ENCODE measurements at regions not wholly inside any gene's neighbourhood (a gene's known extent, or its start where the extent isn't known, plus 50 kb on each side); places are given as distances from the start of the nearest gene placed in this dataset.
"Not testable (repeated sequence)": the region's sequence is repeated elsewhere in the genome, so short reads cannot be mapped to it uniquely, and the experiment has no call there.

DNA sequence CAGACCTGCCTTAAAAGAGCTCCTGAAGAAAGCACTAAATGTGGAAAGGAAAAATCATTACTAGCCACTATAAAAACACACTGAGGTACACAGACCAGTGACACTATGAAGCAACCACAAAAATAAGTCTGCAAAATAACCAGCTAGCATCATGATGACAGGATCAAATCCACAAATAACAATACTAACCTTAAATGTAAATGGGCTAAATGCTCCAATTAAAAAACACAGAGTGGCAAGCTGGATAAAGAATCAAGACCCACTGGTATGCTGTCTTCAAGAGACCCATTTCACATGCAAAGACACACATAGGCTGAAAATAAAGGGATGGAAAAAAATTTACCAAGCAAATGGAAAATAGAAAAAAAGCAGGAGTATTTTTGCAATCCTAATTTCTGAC, 114.5 kb downstream of the MTHFS start:
- not testable (repeated sequence) for TF ChIP-seq POLR2AphosphoS5 (IDR thresholded peaks at IDR 0.05; ENCODE audit: low read depth, low read length)
- TF ChIP-seq, protein P1, sequence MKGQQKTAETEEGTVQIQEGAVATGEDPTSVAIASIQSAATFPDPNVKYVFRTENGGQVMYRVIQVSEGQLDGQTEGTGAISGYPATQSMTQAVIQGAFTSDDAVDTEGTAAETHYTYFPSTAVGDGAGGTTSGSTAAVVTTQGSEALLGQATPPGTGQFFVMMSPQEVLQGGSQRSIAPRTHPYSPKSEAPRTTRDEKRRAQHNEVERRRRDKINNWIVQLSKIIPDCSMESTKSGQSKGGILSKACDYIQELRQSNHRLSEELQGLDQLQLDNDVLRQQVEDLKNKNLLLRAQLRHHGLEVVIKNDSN (IDR thresholded peaks at IDR 0.05; ENCODE audit: borderline replicate concordance, low read depth) = not testable (repeated sequence)
